GM12892 (cell line): ENCODE measurements at regions not wholly inside any gene's neighbourhood (a gene's known extent, or its start where the extent isn't known, plus 50 kb on each side); places are given as distances from the start of the nearest gene placed in this dataset.

ENCODE experiments used
- POLR2A ChIP-seq: IDR thresholded peaks from 2 replicates; pipeline ENCODE4 v1.6.1; 2011; ENCODE audit warnings: low read depth, low read length, control low read depth
- TAF1 ChIP-seq: IDR thresholded peaks from 2 replicates; pipeline ENCODE4 v1.6.1; 2011; ENCODE audit warnings: low read depth, mild to moderate bottlenecking, control low read depth, low read length, borderline replicate concordance

- TF ChIP-seq POLR2A: no peak
- TF ChIP-seq TAF1: no peak
These were observed 653.4 kb downstream of the HDGFL1 start for GRCh38 chr6:23222724-23223123.
